NT2/D1 (cell line): ENCODE measurements at regions not wholly inside any gene's neighbourhood (a gene's known extent, or its start where the extent isn't known, plus 50 kb on each side); places are given as distances from the start of the nearest gene placed in this dataset.

Experiments
- DNase-seq: peaks from one replicate; pipeline ENCODE4 v3.0.0-alpha.2; 2011; ENCODE audit warnings: low read depth, low spot score
- H3K27me3 ChIP-seq: 2 replicates; pipeline ENCODE4 v1.6.0; 2011; ENCODE audit warnings: mild to moderate bottlenecking; ENCODE audit not compliant: insufficient read length, insufficient read depth
- H3K36me3 ChIP-seq: 2 replicates; pipeline ENCODE4 v1.6.1; 2011; ENCODE audit warnings: mild to moderate bottlenecking, low read length, mixed read lengths; ENCODE audit not compliant: insufficient read depth, insufficient read length
- H3K4me1 ChIP-seq: 2 replicates; pipeline ENCODE4 v1.5.1; 2011; ENCODE audit not compliant: insufficient read depth, insufficient read length
- H3K4me3 ChIP-seq: 2 replicates; pipeline ENCODE4 v1.5.1; 2011; ENCODE audit warnings: low read depth; ENCODE audit not compliant: insufficient read length
- H3K9ac ChIP-seq: 2 replicates; pipeline ENCODE4 v1.6.0; 2011; ENCODE audit warnings: low read depth; ENCODE audit not compliant: insufficient read length
- H3K9me3 ChIP-seq: 2 replicates; pipeline ENCODE4 v1.5.1; 2011; ENCODE audit warnings: mild to moderate bottlenecking, low read length; ENCODE audit not compliant: insufficient read depth
- SUZ12 ChIP-seq: IDR thresholded peaks from 2 replicates; pipeline ENCODE4 v1.6.1; 2011; ENCODE audit not compliant: insufficient read length, insufficient read depth; ENCODE audit errors: extremely low read depth
- YY1 ChIP-seq: IDR thresholded peaks from 2 replicates; pipeline ENCODE4 v1.6.1; 2011; ENCODE audit not compliant: insufficient read length, insufficient read depth
- ZNF274 ChIP-seq: IDR thresholded peaks from 2 replicates; pipeline ENCODE4 v1.6.1; 2011; ENCODE audit warnings: mild to moderate bottlenecking, low read depth, low read length

DNA sequence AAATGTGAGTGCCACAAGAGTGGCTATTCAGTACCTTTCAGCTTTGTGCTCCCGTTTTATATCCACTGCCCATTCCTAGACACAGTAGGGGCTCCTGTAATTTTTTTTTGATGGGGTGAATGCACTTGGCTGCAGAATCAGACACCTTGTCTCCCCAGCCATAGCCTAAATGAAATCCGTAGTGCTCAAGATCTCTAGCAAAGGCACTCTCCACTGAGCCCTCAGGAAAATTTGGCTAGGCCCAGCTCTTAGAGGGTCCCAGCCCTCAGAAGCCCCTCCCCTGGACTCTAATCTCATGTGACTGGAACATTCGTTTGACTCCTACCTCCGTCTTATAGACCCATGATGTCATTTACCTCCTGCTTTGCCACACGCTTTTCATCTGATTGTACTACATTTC, 323.9 kb downstream of the SMAD2 start:
- Histone ChIP-seq H3K27me3 (no peaks in the 10 kb centered on the region), H3K4me1 (no peaks in the 10 kb centered on the region), H3K9me3 (peaks cover 17% of the 10 kb centered on the region), H3K36me3 (no peaks in the 10 kb centered on the region), H3K9ac (no peak overlapping the region), H3K4me3 (no peak overlapping the region)
- no peak for TF ChIP-seq ZNF274
- no peak for TF ChIP-seq YY1
- no peak for TF ChIP-seq SUZ12
- no peak for DNase-seq

DNA sequence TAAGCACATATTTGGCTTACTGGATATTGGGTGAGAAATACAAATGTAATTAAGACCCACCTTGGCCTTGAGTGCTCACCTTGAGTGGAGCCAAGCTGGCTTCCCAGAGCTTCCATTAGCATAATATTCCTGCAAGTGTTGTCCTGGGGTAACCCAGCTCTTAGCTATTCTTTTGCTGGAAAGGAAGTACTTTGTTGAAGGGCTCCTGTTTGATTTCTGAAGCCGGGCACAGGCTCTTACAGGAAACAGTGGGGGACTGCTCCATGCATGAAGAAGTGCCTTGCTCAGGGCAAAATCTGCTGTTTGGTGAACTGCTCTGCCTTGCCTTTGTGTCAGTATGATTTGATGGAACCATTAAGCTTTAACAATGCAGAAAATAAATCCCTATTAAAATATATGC, 325.4 kb downstream of the SMAD2 start:
- Histone ChIP-seq H3K9ac (no peak overlapping the region), H3K4me3 (no peak overlapping the region), H3K4me1 (no peaks in the 10 kb centered on the region), H3K9me3 (peaks cover 2% of the 10 kb centered on the region; the same call in 1 of the 2 replicates), H3K36me3 (no peaks in the 10 kb centered on the region), H3K27me3 (no peaks in the 10 kb centered on the region)
- TF ChIP-seq ZNF274 (no peak), SUZ12 (no peak), YY1 (no peak)
- DNase-seq, result no peak

DNA sequence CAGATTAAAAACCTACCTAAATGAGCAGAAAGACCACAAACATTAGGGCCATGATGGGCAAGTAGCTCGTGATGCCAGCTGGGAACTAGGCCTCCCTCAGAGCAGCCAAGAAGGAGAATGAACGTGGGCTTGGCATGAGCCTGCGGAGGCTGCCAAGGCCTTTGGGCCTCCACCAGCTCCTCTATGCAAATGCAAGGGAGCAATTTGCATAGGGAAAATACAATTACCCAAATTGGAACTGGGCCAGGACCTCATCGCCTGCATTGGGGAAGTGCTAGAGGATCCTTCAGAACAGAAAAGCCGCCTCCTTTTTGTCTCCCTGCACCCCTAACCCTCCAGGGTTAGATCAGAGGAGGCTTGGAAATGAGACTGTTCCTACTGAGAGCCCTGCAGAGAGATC, 326.4 kb downstream of the SMAD2 start:
- H3K9ac ChIP-seq, result no peak overlapping the region
- no peak overlapping the region for H3K4me3 ChIP-seq
- H3K9me3 ChIP-seq, result no peaks in the 10 kb centered on the region
- no peaks in the 10 kb centered on the region for H3K27me3 ChIP-seq
- TF ChIP-seq SUZ12 (no peak), YY1 (no peak), ZNF274 (no peak)
- DNase-seq, result no peak
- H3K4me1 ChIP-seq, result no peaks in the 10 kb centered on the region
- H3K36me3 ChIP-seq, result no peaks in the 10 kb centered on the region

DNA sequence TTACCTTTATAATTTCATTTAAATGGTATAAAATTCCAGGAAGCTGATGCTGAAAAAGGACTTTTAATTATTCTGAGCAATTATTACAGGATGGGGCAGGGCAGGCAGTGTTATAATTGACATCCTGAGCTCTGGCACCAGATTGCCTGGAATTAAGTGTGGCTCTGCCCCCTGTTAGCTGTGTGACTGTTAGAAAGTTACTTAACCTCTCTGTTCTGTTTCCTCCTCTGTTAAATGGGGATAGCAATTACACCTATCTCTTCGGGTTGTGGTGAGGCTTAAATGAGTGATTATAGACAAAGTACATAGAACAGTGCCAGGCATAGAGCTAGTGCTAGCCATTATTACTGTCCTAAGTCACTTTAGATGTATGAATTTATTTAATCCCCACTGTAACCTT, 327.3 kb downstream of the SMAD2 start:
- no peak overlapping the region for H3K4me3 ChIP-seq
- DNase-seq, result no peak
- no peaks in the 10 kb centered on the region for H3K9me3 ChIP-seq
- TF ChIP-seq ZNF274 (no peak), SUZ12 (no peak), YY1 (no peak)
- no peaks in the 10 kb centered on the region for H3K36me3 ChIP-seq
- H3K4me1 ChIP-seq, result no peaks in the 10 kb centered on the region
- no peak overlapping the region for H3K9ac ChIP-seq
- no peaks in the 10 kb centered on the region for H3K27me3 ChIP-seq

- Histone ChIP-seq H3K4me1 (no peaks in the 10 kb centered on the region), H3K27me3 (no peaks in the 10 kb centered on the region), H3K4me3 (no peak overlapping the region), H3K9ac (peak overlapping the region; percentile 4), H3K36me3 (no peaks in the 10 kb centered on the region), H3K9me3 (no peaks in the 10 kb centered on the region)
- TF ChIP-seq ZNF274 (no peak), YY1 (no peak), SUZ12 (no peak)
- DNase-seq, result no peak
These were observed 328.1 kb downstream of the SMAD2 start for GRCh38 chr18:47602273-47602897.

DNA sequence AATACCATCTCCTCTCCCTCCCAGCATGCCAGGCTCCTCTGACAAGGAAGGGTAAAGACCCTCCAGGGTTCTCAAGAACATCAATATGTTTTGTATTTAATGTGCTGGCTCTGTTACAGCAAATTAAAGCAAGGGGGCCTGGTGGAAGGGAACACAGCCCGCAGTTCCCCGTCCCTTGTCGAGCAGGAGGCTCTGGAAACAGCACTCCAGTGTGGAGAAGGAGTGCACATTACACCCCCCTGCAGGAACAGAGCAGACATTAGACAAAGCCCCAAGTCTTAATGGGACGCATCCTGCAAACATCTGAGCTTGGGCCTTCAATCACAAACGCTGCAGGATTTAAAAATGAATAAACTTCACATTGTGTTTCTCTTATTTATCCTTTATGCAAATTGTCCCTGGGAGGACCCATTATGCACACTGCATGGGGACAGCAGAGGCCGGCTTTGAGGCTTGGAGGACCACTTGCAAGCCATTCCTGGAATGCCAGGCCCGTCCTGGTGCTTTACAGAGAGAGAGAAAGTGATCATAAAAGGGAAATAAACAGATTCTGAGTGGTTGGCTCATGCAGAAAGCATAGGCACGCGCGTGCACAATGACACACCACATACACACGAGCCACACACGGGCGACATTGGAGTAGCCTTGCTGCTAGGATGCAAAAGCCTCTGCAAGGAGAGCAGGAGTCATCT, 328.7 kb downstream of the SMAD2 start:
- Histone ChIP-seq H3K9me3 (no peaks in the 10 kb centered on the region), H3K27me3 (no peaks in the 10 kb centered on the region), H3K36me3 (no peaks in the 10 kb centered on the region), H3K4me3 (no peak overlapping the region), H3K4me1 (no peaks in the 10 kb centered on the region), H3K9ac (peak overlapping the region; percentile 4)
- TF ChIP-seq YY1, result no peak
- TF ChIP-seq SUZ12, result no peak
- TF ChIP-seq ZNF274, result no peak
- no peak for DNase-seq

GRCh38 chr18:47595831-47596501, 334.5 kb downstream of the SMAD2 start:
- no peak for DNase-seq
- no peak for TF ChIP-seq ZNF274
- TF ChIP-seq YY1, result no peak
- no peak for TF ChIP-seq SUZ12
- H3K9ac ChIP-seq, result no peak overlapping the region
- H3K9me3 ChIP-seq, result peaks cover 11% of the 10 kb centered on the region; the same call in 1 of the 2 replicates
- H3K4me3 ChIP-seq, result no peak overlapping the region
- no peaks in the 10 kb centered on the region for H3K36me3 ChIP-seq
- peaks cover 31% of the 10 kb centered on the region for H3K27me3 ChIP-seq
- H3K4me1 ChIP-seq, result peaks cover 2% of the 10 kb centered on the region
